Hematopoietic multipotent progenitor cell treated with erythropoietin and hydrocortisone succinate and interleukin-3 and kit ligand, for 6 days (in vitro differentiated cells): ENCODE measurements at regions not wholly inside any gene's neighbourhood (a gene's known extent, or its start where the extent isn't known, plus 50 kb on each side); places are given as distances from the start of the nearest gene placed in this dataset.

Source experiments
- DNase-seq: peaks from one replicate; pipeline ENCODE4 v3.0.0-alpha.2; 2015

- no peak for DNase-seq
These were observed 64.7 kb upstream of the CHD1 start for GRCh38 chr5:98993512-98993911.

GRCh38 chr5:98992552-98992951 is 63.7 kb upstream of the CHD1 start:
- no peak for DNase-seq

- DNase-seq: peak; percentile 46
These were observed 60.9 kb upstream of the CHD1 start for GRCh38 chr5:98989727-98990126.

DNA sequence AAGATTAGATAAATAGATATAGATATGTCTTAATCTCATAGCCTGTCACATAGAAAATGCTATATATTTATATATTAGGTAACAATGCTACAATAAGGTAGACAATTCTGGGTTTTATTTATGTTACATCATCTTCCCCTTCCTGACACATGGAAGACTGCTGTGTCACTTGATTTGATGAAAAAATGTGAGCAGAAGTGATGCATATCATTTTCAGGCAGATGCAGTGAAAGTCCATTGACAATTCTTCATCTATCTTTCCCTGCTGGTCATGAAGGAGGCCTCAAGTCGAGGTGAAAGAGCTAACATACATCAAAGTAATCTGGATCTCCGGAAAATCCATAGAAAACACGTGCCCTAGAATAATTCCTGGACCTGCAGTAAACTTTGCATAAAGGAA is 57.8 kb upstream of the CHD1 start:
- DNase-seq: no peak

- DNase-seq: no peak
These were observed 54.1 kb upstream of the CHD1 start for GRCh38 chr5:98982880-98983279.
